BE2C (cell line): ENCODE measurements at regions not wholly inside any gene's neighbourhood (a gene's known extent, or its start where the extent isn't known, plus 50 kb on each side); places are given as distances from the start of the nearest gene placed in this dataset.

Source experiments
- DNase-seq: peaks from one replicate; pipeline ENCODE4 v3.0.0-alpha.2; 2020
- H3K27me3 ChIP-seq: fragments of 250-450 bp; sonication (Bioruptor Pico); 2 replicates; pipeline ENCODE4 v1.5.1; 2020; ENCODE audit warnings: mild to moderate bottlenecking
- H3K36me3 ChIP-seq: fragments of 250-450 bp; sonication (Bioruptor Pico); 2 replicates; pipeline ENCODE4 v1.5.1; 2020; ENCODE audit warnings: mild to moderate bottlenecking
- H3K4me1 ChIP-seq: fragments of 250-450 bp; sonication (Bioruptor Pico); 2 replicates; pipeline ENCODE4 v1.5.1; 2020
- H3K4me3 ChIP-seq: 2 replicates; pipeline ENCODE4 v1.5.1; 2011; ENCODE audit warnings: low read depth, low read length
- H3K9me3 ChIP-seq: fragments of 250-450 bp; sonication (Bioruptor Pico); 2 replicates; pipeline ENCODE4 v1.5.1; 2020
- TF ChIP-seq, protein P1 (sequence below): IDR thresholded peaks from 2 replicates; pipeline ENCODE4 v1.5.1; 2012; ENCODE audit warnings: mild to moderate bottlenecking, low read depth, low read length

DNA sequence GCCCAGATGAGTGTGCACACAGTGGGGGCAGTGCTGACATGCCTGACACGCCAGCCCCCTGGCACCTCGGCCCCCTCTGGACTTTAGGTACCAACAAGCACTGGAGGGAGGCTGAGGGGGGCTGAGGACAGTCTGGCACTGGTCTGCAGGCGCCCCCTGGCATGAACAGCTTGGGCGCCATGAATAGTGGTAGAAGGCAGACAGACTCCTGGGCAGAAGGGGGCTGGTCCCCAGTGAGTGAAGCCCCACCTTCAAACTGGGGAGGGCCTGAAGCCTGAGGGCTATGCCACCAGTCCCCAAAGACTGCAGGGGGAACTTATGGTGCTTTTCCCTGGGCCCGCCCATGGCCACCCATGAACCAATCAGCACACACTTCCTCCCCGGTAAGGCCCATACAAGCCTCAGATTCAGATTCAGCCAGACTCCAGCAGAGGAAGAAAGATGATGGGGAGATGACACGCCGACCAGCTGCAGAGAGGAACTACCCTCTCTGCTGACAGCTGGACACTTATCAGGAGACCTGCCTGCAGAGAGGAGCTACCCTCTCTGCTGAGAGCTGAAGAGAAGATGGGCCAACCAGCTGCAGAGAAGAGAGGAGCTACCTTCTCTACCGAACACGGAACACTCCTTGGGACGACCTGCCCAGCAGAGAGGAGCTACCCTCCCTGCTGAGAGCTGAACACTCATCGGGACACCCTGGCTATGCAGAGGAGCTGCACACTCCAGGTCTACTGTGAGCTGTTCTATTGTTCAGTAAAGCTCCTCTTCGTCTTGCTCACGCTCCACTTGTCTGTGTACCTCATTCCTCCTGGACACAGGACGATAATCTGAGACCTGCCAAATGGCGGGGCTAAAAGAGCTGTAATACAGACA, 324.5 kb downstream of the PCNX1 start:
- Histone ChIP-seq H3K4me3 (no peak overlapping the region), H3K9me3 (no peaks in the 10 kb centered on the region), H3K27me3 (no peaks in the 10 kb centered on the region), H3K36me3 (no peaks in the 10 kb centered on the region), H3K4me1 (peaks cover 13% of the 10 kb centered on the region)
- DNase-seq: peak; percentile 34
- TF ChIP-seq, protein P1, sequence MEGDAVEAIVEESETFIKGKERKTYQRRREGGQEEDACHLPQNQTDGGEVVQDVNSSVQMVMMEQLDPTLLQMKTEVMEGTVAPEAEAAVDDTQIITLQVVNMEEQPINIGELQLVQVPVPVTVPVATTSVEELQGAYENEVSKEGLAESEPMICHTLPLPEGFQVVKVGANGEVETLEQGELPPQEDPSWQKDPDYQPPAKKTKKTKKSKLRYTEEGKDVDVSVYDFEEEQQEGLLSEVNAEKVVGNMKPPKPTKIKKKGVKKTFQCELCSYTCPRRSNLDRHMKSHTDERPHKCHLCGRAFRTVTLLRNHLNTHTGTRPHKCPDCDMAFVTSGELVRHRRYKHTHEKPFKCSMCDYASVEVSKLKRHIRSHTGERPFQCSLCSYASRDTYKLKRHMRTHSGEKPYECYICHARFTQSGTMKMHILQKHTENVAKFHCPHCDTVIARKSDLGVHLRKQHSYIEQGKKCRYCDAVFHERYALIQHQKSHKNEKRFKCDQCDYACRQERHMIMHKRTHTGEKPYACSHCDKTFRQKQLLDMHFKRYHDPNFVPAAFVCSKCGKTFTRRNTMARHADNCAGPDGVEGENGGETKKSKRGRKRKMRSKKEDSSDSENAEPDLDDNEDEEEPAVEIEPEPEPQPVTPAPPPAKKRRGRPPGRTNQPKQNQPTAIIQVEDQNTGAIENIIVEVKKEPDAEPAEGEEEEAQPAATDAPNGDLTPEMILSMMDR: no peak

DNA sequence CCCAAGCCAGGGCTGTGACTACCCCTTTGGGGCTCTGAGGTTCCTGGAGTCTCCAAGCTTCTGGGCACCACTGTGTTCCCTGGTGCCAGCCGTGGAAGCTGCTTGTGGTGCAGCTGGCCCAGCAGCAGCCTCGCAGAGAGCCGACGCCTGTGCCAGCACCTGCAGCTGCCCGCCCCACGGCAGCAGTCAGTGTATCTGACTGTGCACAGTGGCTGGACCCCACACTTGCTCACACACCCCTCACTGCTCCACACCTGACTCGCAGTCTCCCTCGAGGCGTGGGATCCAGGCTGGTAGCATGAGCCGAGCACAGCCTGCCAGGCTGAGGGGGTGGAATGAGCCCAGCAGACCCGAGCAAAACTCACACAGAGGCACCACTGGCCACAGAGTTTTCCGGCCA, 325.2 kb downstream of the PCNX1 start:
- no peak overlapping the region for H3K4me3 ChIP-seq
- DNase-seq: no peak
- H3K27me3 ChIP-seq: no peaks in the 10 kb centered on the region
- H3K9me3 ChIP-seq: no peaks in the 10 kb centered on the region
- peaks cover 17% of the 10 kb centered on the region for H3K4me1 ChIP-seq
- TF ChIP-seq, protein P1: no peak
- no peaks in the 10 kb centered on the region for H3K36me3 ChIP-seq

DNA sequence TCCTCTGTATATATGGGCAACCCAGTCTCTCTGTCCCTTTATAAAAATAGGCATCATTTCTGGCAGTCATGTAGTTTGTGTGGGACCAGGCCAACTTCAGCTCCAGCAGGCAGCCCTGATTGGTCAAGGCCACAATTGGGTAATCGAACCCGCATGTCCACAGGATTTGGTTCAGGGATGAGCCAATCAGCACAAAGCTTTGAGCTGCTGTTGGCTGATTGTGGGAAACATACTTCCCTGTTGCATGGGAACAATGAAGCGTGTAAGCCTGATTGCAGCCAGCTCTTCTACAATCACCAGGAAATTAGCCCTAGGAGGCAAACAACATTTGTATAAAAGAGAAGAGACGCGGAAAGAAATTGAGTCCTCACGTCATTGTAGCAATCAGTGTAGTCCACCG, 328.6 kb downstream of the PCNX1 start:
- peak; percentile 79 for DNase-seq
- TF ChIP-seq, protein P1: no peak
- Histone ChIP-seq H3K4me3 (peak overlapping the region; percentile 39), H3K36me3 (no peaks in the 10 kb centered on the region), H3K9me3 (no peaks in the 10 kb centered on the region), H3K27me3 (no peaks in the 10 kb centered on the region), H3K4me1 (peaks cover 17% of the 10 kb centered on the region)

DNA sequence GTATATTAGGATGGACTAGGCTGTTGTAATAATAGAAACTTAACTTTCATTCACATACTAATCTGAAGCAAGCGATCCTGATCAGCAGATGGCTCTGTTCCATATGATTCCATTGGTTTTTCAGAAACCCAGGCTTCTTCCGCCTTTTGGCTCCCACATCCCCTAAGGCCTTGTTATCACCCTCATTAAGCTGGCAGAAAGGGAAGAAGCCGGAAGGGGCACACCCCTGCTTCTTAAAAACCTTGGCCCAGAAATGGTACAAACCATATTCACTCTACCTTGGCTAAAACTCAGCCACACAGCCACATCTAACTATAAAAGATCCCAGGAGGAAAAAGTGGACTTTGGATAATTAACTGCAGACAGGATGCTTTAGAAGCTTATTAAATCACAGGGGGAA, 329.2 kb downstream of the PCNX1 start:
- Histone ChIP-seq H3K9me3 (no peaks in the 10 kb centered on the region), H3K4me1 (peaks cover 19% of the 10 kb centered on the region), H3K4me3 (peak overlapping the region; percentile 39), H3K27me3 (no peaks in the 10 kb centered on the region), H3K36me3 (no peaks in the 10 kb centered on the region)
- peak; percentile 49 for DNase-seq
- TF ChIP-seq, protein P1: peak; percentile 20; the same call in 1 of the 2 replicates

DNA sequence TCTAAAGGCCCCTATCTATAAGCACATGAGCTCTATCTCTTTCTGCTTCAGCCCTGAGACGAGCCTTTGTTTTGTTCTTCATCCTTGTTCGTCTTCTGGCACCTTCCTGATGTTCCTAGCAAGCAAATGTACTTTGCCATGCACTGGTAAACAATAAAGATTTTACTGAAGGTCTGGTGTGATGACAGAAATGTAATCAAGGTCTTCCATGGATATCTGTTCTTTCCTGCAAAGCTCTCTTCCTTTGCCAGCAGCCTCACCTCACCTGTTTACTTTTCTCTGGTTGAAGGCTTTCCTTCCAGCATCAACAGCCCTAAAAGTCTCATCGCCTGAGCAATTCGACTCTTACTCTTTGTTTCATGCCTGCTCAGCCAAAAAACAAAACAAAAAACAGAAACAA, 330.3 kb downstream of the PCNX1 start:
- no peak for DNase-seq
- no peaks in the 10 kb centered on the region for H3K36me3 ChIP-seq
- peaks cover 30% of the 10 kb centered on the region for H3K4me1 ChIP-seq
- TF ChIP-seq, protein P1: no peak
- H3K9me3 ChIP-seq: no peaks in the 10 kb centered on the region
- no peaks in the 10 kb centered on the region for H3K27me3 ChIP-seq
- no peak overlapping the region for H3K4me3 ChIP-seq

DNA sequence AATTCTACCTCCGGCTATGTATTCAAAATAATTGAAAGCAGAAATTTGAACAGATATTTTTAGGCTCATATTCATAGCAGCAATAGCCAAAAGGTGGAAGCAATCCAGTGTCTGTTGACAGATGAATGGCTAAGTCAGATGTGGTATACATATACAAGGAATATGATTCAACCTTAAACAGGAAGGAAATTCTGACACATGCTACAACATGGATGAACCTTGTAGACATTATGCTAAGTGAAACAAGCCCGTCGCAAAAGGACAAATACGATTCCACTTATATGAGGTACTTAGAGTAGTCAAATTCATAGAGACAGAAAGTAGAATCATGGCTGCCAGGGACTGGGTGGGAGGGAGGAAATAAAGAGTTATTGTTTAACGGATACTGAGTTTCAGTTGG, 331.6 kb downstream of the PCNX1 start:
- TF ChIP-seq, protein P1: no peak
- H3K9me3 ChIP-seq: no peaks in the 10 kb centered on the region
- H3K36me3 ChIP-seq: no peaks in the 10 kb centered on the region
- no peak for DNase-seq
- no peak overlapping the region for H3K4me3 ChIP-seq
- H3K4me1 ChIP-seq: peaks cover 33% of the 10 kb centered on the region
- H3K27me3 ChIP-seq: no peaks in the 10 kb centered on the region
